ENCODE measurements at regions not wholly inside any gene's neighbourhood (a gene's known extent, or its start where the extent isn't known, plus 50 kb on each side); places are given as distances from the start of the nearest gene placed in this dataset.
"Not testable (repeated sequence)": the region's sequence is repeated elsewhere in the genome, so short reads cannot be mapped to it uniquely, and the experiment has no call there.

DNA sequence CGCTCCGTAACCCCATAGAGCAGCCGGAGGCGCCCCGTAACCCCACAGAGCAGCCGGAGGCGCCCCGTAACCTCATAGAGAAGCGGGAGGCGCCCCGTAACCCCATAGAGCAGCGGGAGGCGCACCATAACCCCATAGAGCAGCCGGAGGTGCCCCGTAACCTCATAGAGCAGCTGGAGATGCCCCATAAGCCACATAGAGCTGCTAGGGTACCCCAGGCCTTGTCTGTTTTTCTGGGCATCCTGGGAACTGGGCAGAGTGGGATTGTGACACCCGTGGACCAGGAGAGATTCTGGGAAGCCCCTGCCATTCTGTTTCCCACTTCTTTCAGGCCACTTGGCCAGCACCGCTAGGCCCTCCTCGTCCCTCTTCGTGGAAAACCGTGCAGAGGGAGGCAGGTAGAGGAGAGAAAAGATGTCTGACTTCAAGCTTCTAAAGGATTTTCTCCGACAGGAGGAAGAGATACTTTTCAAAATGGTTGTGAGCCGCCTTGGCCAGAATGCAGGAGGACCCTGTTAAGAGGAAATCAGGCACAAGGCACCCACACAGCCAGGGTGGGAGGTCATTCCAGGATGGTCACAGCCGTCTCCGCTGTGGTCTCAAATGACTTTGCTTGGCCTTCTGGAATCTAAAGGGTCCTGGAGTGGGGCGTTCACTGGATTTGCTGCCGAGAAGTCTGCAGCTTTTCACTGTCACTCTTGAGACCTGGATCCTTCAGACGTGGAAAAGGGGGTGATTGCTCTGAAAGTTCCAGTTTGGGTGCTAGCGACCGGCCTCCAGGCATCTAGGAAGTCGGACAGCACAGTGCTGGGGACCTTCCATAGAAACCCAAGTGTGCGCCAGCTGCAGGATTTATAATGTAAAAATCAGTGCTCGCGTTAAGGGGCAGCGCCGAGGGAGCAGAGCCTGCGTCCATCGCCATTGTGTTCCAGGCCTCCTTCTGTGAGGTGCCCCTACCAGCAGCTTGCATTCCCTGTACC, 178.3 kb upstream of the ZNF469 start:
- not testable (repeated sequence) for DNase-seq

GRCh38 chr16:88205482-88205881, 177.3 kb upstream of the ZNF469 start:
- DNase-seq: not testable (repeated sequence)

DNA sequence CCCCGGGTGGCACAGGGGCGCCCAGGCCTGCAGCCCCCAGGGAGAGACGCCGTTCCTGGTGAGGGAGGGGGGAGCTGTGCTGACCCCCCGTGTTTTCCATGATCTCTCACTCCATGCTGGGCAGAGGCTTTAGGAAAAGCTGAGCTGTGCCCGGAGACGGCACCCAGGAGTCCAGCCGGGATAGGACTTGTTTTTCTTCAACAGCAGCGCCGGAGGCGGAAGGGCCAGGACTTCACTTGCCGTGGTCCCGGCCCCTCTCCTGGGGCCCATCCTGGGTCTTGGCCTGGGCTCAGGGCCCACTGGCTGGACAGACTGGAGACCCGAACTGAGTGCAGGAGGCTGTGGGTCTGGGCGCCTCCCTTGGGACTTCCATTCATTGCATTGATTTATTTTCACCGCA, 176.8 kb upstream of the ZNF469 start:
- DNase-seq: not testable (repeated sequence)

DNA sequence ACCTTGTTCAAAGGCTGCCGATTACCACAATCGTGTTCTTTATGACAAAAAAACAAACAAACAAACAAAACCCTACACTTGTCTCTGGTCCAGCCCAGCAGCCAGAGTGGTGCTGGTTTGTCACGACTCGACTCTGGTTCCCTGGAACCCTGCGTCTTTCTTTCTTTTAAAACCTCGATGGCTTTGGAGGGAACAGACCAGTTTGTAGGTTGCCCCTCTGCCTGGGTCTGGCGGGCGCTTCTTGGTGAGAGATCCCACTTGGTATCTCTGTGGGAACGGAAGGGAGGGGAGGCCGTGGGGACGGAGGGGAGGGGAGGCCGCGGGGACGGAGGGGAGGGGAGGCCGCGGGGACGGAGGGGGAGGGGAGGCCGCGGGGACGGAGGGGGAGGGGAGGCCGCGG, 176.2 kb upstream of the ZNF469 start:
- not testable (repeated sequence) for DNase-seq

DNA sequence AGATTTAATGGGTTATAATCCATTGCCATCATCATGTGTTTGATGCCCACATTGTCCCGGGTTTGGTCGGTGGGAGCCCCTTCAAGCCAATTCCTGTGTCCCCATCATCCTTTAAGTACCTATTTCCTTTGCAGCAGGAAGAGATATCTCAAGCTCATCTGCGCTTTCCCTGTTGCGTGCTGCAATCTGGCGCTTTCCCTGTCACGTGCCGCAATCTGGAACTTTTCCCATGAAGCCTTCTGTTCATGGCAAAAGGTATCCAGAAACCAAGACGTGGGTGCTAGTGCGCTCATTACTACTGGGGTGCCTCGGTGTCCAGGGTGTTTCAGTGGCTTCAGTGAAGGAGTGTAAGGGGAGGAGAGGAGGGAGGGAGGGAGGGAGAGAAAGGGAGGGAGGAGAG, 174.6 kb upstream of the ZNF469 start:
- DNase-seq: no peak

- not testable (repeated sequence) for DNase-seq
These were observed 174.0 kb upstream of the ZNF469 start for GRCh38 chr16:88208776-88209175.

DNA sequence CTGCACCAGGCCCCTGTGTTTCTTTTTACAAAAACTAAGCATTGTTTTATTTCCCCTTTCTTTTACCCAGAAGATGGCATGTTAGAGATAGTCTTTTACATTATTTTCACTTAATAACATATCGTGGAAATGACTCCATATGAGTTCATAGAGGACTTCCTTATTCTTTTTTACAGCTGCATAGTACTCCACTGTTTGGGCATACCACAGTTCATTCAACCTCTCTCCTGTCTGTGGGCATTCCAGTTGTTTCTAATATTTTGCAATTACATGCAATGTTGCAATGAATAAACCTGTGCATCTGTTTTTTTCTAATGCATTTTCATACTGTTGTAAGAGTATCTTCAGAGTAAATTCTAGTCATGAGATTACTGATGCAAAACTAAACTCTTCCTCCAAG, 173.2 kb upstream of the ZNF469 start:
- not testable (repeated sequence) for DNase-seq

GRCh38 chr16:88213937-88214336, 168.8 kb upstream of the ZNF469 start:
- DNase-seq: not testable (repeated sequence)

DNA sequence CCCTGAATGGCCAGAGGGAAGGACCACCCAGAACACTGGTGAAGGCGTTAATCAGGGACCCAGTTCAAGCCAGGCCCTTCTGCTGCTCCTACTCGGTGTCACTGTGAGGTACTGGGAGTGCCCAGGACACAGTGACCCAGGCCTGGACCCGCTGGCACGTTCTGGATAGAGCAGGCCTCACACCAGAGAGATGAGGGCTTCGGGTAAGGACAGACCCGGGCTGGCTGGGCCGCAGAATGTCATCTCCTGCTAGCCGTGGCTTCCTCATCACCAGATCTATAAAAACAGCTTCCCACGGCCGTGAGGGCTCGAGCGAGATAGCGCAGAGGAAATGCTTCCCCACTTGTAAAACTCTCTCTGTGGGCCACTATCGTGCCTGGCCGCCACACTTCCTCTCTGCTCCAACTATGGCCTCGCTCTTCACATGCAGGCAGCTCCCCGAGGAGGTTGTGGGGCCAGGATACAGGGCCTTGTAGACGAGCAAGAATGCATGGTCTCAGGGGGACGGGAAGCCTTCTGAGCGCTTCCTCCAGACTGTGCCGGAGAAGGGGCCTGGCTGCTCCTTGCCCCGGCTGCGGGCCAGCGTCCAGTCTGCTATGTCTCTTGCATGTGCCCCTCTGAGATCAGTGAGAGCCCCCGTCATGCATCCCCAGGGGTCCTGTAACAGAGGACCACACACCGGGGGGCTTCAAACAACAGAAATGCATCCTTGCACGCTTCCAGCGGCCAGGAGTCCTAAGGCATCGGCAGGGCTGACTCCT, 161.6 kb upstream of the ZNF469 start:
- not testable (repeated sequence) for DNase-seq

DNA sequence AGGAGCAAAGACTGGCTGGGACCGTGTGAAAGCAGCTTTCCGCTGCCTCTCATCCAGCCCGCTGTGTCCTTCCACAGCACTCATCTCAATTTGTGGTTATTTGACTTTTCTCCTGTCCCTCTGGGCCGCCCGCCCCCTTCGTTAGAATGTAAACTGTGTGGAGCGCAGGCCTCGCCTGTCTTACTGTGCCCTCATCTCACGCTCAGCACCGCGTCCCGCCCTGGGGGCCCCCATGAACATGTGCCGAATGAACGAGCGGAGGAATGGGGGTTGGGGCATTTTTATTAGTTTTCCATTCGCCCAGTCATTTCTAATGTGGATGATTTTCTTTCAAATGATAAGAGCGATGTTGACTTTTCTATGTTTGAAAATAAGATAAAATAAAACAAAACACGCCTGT, 159.1 kb upstream of the ZNF469 start:
- not testable (repeated sequence) for DNase-seq

- DNase-seq: not testable (repeated sequence)
These were observed 158.4 kb upstream of the ZNF469 start for GRCh38 chr16:88224131-88224898.

DNA sequence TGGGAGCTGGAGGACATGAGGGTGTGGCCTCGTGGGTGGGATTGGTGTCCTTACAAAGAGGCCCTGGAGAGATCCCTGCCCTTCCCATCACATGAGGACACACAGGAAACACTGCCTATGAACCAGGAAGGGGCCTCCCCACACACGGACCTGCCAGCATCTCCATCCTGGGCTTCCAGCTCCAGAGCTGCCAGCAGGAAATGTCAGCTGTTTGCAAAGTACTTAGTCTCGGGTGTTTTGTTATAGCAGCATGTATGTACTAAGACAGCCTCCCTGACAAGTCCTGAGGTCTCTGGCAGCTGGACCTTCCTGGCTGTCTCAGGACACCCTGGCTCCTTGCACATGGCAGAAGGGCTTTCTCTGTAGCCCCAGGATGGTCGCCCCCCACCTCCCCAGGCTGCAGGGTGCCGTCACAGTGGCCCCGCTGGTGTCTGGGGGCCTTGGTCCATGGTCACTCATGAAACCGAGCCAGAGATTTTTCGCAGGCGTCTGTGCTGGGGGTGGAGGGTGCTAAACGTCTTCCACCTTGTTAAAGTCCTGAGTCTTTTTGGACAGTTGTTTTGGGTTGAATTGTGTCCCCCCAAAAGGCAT, 157.0 kb upstream of the ZNF469 start:
- DNase-seq: not testable (repeated sequence)

- not testable (repeated sequence) for DNase-seq
These were observed 156.5 kb upstream of the ZNF469 start for GRCh38 chr16:88226302-88226701.

- not testable (repeated sequence) for DNase-seq
These were observed 155.6 kb upstream of the ZNF469 start for GRCh38 chr16:88227026-88227721.

DNA sequence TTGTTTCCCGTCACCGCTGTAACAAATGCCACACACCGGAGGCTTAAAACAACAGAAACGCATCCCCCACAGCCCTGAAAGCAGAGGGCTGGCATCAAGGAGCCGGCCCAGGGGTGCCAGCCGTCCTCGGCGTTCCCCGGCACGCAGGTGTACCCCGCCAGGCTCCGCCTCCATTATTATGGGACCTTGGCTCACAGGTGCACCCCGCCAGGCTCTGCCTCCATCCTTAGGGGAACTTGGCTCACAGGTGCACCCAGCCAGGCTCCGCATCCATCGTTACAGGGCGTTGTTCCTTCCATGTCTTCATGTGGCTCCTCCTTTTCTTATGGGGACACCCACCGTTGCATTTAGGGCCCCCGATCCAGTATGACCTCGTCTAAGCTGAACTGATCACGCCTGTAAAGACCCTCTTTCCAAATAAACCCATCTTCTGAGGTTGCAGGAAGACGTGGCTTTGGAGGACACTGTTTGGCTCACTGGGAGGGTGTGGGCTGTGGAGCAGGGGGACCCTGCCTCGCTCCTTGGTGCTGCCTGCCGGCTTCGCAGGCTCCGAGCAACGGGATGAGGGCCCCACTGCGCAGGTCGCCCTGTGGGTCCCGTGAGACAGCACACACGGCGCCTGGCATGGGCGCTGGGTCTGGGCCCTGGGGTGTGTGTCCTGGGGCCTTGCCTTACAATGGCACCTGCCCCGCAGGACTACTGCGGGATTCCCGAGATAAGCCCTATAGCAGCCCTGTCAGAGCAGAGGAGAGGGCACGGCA, 154.9 kb upstream of the ZNF469 start:
- DNase-seq: not testable (repeated sequence)

GRCh38 chr16:88228751-88229150, 154.0 kb upstream of the ZNF469 start:
- DNase-seq: not testable (repeated sequence)

DNA sequence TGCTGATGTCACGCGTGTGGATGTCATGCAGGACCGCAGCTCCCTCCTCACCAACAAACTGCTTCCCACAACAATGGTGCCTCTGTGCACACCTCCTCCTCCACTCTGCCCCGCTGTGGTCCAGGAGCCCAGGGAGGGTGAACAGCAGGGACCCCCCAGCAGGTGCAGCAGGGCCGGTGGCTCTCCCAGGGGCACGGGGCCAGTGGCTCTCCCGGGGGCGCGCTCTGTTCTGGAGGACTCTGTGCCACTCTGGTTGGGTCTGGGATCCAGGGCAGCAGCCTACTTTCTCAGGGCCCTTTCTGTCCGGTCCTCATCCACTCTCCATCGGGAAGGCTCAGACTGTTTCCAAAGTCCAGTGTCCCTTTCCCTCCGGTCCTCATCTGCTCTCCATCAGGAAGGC, 153.0 kb upstream of the ZNF469 start:
- not testable (repeated sequence) for DNase-seq

GRCh38 chr16:88230276-88230966, 152.3 kb upstream of the ZNF469 start:
- not testable (repeated sequence) for DNase-seq

- DNase-seq: not testable (repeated sequence)
These were observed 151.7 kb upstream of the ZNF469 start for GRCh38 chr16:88230967-88231615.

GRCh38 chr16:88231839-88232238, 150.9 kb upstream of the ZNF469 start:
- not testable (repeated sequence) for DNase-seq
